NCI-H446 treated with DMSO at 0.1 percent for 48 hours (cell line): ENCODE measurements at regions not wholly inside any gene's neighbourhood (a gene's known extent, or its start where the extent isn't known, plus 50 kb on each side); places are given as distances from the start of the nearest gene placed in this dataset.
"Not testable (repeated sequence)": the region's sequence is repeated elsewhere in the genome, so short reads cannot be mapped to it uniquely, and the experiment has no call there.

Source experiments
- DNase-seq: peaks from one replicate; lab custom pipeline; 2025; lab: John Stamatoyannopoulos, UW

GRCh38 chr21:35521852-35522505 lies 472.9 kb upstream of the RUNX1 start:
- no peak for DNase-seq

DNA sequence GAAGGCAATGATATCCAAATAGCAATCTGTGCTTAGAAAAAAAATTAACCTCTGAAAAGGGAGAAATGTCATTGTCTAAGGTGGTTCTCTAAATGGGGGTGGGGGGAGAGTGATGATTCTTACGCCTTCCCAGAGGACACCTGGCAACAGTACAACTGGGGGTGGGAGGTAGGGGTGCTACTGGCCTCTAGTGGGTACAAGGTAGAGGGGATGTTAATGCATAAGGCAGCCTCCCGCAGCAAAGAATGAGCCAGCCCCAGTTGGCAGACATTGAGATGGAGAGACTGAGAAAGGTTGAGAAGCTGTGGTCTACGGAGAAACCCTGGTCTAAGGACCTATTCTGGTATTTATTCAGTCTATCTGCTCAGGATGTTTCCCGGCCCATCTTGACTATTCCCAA lies 472.2 kb upstream of the RUNX1 start:
- DNase-seq, result no peak

- DNase-seq, result no peak
Observed at GRCh38 chr21:35520856-35521255, 471.8 kb upstream of the RUNX1 start.

DNA sequence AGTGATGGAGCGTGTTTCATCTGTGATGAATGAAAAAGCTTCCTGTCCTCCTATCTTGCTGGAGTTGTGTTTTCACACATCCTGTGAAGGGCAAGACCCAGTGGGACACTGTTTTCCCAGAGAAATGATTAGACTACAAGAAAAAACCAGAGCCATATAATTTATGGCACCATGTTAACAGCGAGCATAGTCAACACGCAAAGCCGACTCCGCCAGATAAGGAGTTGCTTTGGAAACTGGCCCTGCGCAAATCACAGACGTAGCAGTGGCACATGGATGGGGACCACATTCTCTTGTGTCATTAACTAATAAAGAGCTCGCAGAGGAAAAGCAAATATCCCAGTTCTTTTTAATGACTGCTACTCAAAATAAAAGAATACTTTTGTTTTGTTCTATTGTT lies 471.2 kb upstream of the RUNX1 start:
- DNase-seq, result no peak

DNA sequence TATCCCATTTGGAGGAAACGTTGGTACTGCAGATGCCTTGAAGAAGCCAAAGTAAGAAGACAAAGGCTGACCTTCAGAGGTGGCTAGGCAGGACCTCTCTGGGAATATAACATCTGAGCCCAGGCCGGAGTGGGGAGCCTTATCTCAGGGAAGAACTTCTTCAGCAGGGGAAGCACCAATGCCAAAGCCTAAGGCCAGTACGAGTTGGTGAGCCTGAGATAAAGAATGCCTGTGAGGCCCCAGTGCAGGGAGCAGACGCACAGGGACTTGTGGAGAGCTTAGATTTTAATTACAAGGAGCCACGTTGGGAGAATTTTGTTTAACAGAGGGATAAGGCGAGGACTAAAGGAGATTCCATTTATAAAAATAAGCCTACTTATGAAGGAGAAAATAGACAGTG lies 468.8 kb upstream of the RUNX1 start:
- no peak for DNase-seq

DNA sequence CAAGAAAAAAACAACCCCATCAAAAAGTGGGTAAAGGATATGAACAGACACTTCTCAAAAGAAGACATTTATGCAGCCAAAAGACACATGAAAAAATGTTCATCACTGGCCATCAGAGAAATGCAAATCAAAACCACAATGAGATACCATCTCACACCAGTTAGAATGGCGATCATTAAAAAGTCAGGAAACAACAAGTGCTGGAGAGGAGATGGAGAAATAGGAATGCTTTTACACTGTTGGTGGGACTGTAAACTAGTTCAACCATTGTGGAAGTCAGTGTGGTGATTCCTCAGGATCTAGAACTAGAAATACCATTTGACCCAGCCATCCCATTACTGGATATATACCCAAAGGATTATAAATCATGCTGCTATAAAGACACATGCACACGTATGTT lies 467.2 kb upstream of the RUNX1 start:
- DNase-seq, result not testable (repeated sequence)

- no peak for DNase-seq
Observed at GRCh38 chr21:35512346-35512745, 463.2 kb upstream of the RUNX1 start.

DNA sequence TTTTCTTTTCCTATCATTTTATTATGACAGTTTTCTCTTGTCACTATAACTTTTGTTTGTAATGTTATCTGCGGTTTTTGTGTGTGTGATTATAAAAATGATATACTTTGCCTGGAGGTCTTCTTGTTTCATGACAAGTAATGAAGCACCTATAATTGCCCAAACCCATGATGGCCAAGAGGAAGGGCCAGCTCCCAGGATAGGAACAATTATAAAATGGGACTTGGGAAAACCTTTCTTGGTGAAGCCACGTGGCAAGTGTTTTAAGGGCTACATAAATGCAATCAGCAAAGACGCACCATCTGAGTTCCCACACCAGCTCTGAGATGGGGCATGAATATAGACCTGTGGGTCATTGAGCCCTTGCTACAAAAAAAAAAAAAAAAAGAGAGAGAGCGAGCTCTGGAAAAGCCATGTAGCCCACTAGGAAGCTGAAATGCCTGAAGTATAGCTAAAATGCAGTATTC lies 462.6 kb upstream of the RUNX1 start:
- no peak for DNase-seq

GRCh38 chr21:35510957-35511695 lies 462.0 kb upstream of the RUNX1 start:
- no peak for DNase-seq

- no peak for DNase-seq
Observed at GRCh38 chr21:35510294-35510693, 461.2 kb upstream of the RUNX1 start.

GRCh38 chr21:35509001-35509704 lies 460.1 kb upstream of the RUNX1 start:
- no peak for DNase-seq

DNA sequence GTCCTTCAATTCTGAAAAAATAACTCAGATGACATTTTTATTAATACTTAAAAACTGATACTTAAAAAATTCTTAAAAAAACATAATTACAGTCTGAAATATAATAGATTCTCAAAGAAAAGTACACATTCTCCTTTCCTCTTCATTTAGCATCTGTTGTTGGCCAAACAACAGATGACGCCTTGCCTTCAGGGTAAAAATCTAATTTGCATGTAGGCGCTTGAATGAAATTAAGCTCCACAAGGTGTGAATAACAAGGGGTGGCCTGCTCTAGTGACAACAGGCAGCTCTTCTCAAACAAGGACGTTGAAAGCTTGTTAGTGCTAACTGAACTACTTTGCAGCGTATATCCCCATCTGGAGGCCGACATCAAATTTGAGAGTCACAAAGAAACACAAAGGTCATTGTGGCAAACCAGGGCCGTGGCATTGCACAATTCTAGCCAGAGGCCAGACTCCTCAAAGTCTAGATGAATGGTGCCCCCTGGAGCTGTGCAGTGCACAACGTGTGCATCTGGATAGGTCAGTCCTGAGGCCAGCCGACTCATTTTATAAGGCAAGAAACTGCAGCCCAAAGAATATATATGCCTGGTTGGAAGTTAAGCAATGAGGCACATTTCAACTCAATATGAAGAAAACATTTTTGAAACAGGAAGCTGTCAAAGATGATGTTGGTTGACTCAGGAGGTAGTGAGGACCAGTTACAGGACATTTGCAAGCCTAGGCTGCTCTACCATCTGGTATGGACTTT lies 459.2 kb upstream of the RUNX1 start:
- DNase-seq, result no peak

DNA sequence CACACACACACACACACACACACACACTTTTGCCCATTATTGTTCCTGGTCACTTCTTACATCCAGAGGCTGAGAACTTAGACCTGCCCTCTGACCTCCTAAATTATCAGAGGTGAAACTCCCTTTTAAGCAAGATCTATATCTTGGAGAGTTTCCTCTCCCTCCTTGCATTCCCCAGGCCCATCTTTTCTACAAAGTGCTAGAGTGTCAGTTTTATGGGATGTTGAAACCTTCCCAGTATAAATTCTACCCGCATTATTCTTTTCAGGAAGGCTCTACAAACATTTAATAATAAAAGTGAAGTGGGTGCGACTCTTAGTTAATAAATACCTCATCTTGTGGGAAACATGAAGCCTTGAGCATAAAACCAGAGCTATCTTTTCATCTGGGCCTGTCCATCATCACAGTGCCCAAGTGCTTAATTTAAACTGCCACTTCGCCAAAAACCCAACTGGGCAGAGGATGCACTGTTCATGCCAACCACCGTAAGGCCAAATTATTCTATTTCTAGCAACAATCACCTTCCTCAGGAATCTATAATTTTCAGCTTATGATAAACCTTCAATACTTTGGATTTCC lies 458.2 kb upstream of the RUNX1 start:
- DNase-seq, result no peak

DNA sequence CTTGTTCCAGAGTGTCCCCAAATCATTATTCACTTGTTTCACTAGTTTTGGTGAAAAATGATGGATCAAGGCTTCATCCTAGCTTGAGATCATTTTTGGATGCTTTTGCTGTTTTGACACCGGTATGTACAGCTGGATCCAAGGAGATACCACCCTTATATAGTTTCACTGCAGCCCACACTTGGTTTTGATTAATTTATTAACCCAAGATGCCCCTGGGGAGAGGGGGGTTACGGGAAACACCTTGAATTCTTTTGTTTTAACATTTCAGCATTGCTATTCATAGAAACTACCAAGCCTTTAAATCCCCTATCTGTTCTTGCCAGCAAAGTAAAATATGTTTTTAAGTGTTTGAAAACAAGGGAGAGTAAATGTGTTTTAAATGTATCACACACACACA lies 457.7 kb upstream of the RUNX1 start:
- DNase-seq, result no peak

- DNase-seq, result no peak
Observed at GRCh38 chr21:35506352-35506751, 457.2 kb upstream of the RUNX1 start.

DNA sequence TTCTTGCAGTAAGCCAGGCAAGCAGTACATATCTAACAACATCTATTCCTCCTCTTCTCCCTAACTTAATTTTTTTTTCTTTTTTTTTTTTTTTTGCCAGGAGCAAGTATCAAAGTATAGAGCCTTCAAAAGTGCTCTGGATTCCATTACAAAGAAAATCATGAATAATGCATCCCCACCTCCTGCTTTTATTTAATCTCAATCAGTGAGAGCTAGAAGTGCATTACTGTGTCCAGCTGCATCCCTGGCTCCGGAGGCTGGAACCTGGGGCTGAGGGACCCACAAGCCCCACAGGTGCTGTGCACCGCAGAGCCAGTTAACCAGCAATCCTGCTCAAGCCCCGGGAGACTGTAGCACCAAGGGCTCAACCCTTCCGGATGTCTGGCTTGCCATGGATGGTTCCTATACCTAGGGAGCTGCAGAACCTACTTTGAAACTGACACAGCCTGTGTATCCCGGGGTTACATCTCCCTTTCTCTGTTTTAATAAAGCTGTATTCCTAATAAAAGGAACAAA lies 455.9 kb upstream of the RUNX1 start:
- no peak for DNase-seq

DNA sequence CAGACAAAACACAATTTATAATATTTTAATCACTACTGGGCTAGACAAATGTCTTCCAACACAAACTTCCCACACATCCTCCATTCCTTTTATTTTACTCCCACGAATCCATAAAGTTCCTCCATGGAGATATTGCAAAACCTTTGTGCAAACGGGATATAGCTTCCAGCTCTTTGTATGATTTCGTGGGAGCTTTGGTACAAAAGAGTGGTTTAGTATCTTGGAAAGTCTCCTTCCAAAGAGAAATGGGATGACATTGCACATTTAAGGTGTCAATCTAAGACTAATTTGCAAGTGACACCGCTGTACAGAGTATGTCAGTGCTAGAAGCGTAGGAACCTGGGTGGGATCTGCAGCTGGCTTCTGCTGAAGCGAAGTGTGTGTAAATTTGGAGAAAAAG lies 455.2 kb upstream of the RUNX1 start:
- DNase-seq, result no peak

GRCh38 chr21:35503671-35504070 lies 454.6 kb upstream of the RUNX1 start:
- no peak for DNase-seq

GRCh38 chr21:35502821-35503220 lies 453.7 kb upstream of the RUNX1 start:
- no peak for DNase-seq

- not testable (repeated sequence) for DNase-seq
Observed at GRCh38 chr21:35497522-35497921, 448.4 kb upstream of the RUNX1 start.

DNA sequence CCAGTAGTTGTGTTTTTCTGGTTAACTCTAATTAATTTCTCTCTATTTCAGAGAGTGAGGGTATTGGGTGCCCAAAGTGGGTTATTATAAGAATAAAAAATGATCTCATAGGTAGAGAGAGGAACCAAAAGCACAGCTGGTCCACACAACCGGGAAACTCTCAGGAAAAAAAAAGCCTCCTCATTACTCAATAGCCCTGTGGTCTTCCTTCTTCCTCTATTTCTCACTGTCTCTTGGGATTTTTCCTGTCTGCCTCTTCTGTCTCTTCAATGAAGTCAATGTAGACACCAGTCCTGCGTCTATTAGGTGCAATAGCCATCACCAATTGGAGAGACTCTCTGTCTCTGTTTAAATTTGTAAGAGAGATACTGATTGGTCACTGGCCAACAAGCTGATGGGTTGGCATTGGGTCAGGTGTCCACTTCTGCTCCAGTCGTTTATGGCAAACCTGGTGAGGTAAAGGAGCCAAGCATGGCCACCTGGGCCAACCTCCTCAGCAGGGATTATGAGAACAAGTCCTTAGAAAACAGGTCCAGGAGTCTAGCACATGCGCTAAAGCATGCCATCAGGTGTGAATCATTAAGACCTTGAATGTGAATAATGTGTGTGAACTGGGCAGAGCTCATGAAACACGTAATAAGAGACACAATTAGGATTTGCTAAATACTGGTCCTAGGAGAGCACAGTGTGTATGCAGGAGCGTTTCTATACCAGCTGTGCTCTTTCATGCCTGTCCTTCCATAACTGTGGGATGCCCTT lies 443.0 kb upstream of the RUNX1 start:
- no peak for DNase-seq
